Astrocyte of the cerebellum (primary cell): ENCODE measurements at regions not wholly inside any gene's neighbourhood (a gene's known extent, or its start where the extent isn't known, plus 50 kb on each side); places are given as distances from the start of the nearest gene placed in this dataset.
A peak's percentile ranks its signal among the peaks of the same experiment; 100 is the strongest.

Experiments
- DNase-seq: peaks from one replicate; pipeline ENCODE4 v3.0.0-alpha.2; 2011; ENCODE audit warnings: low read depth
- H3K4me3 ChIP-seq: 2 replicates; pipeline ENCODE4 v1.5.1; 2011; ENCODE audit warnings: mild to moderate bottlenecking, low read depth, low read length, moderate library complexity
- in situ Hi-C: cut with HindIII; loops from 2 replicates; pipeline ENCODE4 v1.10.0; 2017; ENCODE audit warnings: low sequenced_read_pairs
- TF ChIP-seq, protein P1 (sequence below): IDR thresholded peaks from 2 replicates; pipeline ENCODE4 v1.5.1; 2012; ENCODE audit warnings: low read length, low read depth, moderate library complexity, mild to moderate bottlenecking; ENCODE audit errors: missing control alignments

DNA sequence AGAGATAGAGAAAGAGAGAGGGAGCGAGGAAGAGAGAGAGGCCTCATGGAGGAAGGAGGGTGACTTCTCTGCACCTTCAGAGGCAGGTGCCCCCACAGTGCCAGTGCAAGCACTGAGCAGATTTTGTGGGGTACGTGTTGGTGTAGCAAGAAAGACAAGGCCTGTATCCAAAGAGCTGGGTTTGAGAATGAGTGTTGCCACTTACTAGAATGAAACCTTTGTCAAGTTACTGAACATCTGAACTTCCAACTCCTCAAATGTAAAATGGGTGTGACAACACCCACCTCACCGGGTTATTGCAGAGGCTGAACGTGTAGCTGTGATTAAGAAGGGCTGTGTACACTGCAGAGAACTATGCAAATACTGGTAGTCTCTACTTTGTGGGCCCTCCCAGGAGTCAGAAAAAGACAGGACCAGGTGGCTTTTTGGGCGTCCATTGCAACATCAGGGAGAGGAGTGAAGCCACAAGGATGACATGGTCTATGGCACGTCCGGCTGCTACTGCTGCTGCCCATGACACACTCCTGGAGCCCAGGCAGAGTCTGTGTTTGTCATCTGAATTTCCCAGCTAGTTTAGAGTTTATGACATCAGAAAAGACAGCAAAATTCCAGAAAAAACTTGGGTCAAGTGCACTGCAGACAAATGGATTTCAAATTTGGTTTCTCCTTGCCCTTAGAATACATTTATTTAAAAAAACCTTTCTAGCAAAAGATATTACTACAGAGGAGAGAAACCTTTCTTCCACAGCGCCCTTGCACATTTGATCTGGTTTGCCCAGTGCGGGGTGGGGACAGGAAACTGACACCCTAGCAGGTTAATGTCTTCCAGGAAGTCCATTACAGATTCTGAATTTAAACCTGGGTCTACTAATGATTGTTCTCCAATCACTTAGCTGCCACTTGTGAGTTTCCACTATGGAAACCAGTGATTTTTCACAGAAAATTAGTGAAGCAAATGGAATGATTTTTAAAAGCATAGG, 54.0 kb upstream of the ATP12A start:
- TF ChIP-seq, protein P1, sequence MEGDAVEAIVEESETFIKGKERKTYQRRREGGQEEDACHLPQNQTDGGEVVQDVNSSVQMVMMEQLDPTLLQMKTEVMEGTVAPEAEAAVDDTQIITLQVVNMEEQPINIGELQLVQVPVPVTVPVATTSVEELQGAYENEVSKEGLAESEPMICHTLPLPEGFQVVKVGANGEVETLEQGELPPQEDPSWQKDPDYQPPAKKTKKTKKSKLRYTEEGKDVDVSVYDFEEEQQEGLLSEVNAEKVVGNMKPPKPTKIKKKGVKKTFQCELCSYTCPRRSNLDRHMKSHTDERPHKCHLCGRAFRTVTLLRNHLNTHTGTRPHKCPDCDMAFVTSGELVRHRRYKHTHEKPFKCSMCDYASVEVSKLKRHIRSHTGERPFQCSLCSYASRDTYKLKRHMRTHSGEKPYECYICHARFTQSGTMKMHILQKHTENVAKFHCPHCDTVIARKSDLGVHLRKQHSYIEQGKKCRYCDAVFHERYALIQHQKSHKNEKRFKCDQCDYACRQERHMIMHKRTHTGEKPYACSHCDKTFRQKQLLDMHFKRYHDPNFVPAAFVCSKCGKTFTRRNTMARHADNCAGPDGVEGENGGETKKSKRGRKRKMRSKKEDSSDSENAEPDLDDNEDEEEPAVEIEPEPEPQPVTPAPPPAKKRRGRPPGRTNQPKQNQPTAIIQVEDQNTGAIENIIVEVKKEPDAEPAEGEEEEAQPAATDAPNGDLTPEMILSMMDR: no peak
- in situ Hi-C loops: no loop called here
- no peak for DNase-seq
- no peak overlapping the region for H3K4me3 ChIP-seq

DNA sequence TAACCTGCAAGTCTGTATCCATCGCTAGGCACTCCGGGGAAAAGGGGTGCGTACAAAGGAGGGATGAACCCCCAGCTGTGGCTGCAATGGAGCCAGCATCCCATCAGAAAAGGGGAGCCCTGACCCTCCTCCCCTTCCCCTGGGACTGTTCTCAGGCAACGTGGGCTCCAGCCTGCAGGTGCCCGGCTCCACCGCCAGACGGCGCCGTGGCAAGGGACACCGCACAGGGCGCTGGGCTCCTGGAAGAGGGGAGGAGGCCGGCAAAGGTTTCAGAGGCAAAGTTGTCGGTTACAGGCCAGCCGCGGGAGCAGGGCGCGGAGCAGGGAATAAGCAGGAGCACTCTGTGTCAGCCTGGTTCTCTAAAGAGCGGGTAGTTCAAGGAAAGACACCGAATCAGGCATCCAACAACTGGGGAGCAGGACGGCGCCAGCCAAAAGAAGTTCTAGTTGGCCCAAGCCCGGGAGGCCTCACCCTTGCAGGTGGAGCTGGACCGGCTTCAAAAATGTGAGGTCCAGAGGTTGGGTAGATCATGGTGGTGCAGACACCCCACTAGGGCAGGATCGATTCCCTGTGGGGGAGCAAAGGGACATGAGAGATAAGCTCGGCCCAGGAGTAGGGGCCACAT, 53.0 kb upstream of the ATP12A start:
- DNase-seq: no peak
- in situ Hi-C loops: no loop called here
- no peak overlapping the region for H3K4me3 ChIP-seq
- TF ChIP-seq, protein P1: peak; percentile 81

DNA sequence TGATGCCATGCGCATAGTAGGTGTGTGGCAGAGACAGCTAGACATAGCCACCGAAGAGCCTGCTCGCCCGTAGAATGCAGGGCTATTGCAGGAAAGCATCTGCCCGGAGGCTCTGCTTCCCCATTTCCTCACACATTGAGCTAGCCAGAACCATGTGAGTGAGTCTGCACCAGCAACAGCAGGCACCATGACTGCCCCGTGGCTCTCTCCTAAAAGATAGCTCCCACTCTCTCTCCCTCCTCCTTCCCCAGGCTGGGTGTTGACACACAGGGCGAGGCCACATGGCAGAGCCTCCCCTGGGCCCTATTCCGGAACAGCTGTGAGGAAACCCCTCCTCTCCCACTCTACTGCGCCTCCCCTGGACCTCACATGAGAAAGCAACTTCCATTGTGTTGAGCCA, 52.3 kb upstream of the ATP12A start:
- no peak overlapping the region for H3K4me3 ChIP-seq
- in situ Hi-C loops: no loop called here
- DNase-seq: no peak
- TF ChIP-seq, protein P1: no peak

DNA sequence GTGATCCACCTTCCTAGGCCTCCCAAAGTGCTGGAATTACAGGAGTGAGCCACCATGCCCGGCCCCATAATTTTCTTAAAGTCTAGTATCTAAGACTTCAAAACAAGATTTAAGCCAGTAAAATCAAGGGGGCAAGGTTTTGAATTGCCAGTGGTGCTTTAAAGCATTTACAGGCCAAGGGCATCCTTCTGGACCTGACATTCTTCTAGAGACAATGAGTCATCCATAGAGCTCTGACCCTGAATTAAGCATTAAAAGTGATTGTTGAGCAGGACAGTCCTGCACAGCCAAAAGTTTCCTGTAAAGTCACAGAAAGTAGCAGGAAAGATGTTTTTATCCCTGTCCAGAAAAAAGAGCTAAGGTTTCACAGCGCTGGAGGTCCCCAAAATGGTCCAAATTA, 50.9 kb upstream of the ATP12A start:
- in situ Hi-C loops: no loop called here
- H3K4me3 ChIP-seq: no peak overlapping the region
- no peak for DNase-seq
- TF ChIP-seq, protein P1: no peak

DNA sequence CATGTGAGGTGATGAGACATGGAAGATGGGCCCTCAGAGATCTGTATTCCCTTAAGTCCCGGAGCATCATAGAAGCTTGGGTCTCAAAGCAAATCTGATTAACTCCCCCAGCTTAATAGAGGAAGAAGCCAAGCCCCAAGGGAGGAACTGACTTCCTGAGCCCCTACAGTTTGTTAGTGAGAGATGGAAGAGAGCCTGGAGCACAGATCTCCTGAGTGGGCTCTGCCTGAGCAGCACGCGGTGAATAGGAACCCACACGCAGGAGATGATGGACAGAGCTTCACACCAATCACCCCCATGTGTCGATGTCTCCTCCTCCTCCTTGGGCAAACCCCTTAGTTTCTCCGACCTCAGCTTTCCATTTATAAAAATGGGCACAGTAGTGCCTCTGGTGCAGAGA, 50.1 kb upstream of the ATP12A start:
- in situ Hi-C loops: no loop called here
- TF ChIP-seq, protein P1: no peak
- no peak overlapping the region for H3K4me3 ChIP-seq
- DNase-seq: no peak
